ENCODE measurements at regions not wholly inside any gene's neighbourhood (a gene's known extent, or its start where the extent isn't known, plus 50 kb on each side); places are given as distances from the start of the nearest gene placed in this dataset.

DNA sequence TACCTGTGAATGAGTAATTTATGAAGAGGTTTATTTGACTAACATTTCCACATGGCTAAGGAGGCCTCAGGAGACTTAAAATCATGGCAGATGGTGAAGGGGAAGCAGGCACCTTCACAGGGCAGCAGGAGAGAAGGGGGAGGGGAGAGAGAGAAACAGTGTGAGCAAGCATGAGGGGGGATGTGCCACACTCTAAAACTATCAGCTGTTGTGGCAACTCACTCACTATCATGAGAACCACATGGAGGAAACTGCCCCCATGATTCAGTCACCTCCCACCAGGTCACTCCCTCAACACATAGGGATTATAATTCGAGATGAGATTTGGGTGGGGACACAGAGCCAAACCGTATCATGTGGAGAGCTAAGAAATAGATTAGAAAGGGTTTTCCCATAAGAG lies 309.0 kb downstream of the RDH14 start:
- Histone ChIP-seq H4K20me1 (replicated peaks; ENCODE audit: control insufficient read depth, extremely low read depth, insufficient read depth, low read length) (no peaks in the 10 kb centered on the region), H3K4me2 (ENCODE audit: insufficient read depth, low read length) (no peak overlapping the region), H3K79me2 (ENCODE audit: control insufficient read depth, insufficient read depth, low read length) (no peaks in the 10 kb centered on the region), H3K27me3 (ENCODE audit: control insufficient read depth in 2 of 2, insufficient read depth in 2 of 2, low read length in 2 of 2) (peaks cover 0 to 3% of the 10 kb centered on the region in 2 experiments), H2AFZ (ENCODE audit: low read depth, low read length) (no peak overlapping the region), H3K9ac (replicated peaks; ENCODE audit: extremely low read depth, insufficient read depth, low read length) (no peak overlapping the region), H3K9me3 (replicated peaks; ENCODE audit: control insufficient read depth, insufficient read depth, low read length) (no peaks in the 10 kb centered on the region), H3K27ac (ENCODE audit: insufficient read depth, low read depth, low read length) (no peak overlapping the region), H3K4me1 (ENCODE audit: control insufficient read depth, extremely low read depth, insufficient read depth, low read length) (no peaks in the 10 kb centered on the region), H3K36me3 (ENCODE audit: control insufficient read depth in 2 of 2, extremely low read depth in 1 of 2, insufficient read depth in 2 of 2, low read length in 2 of 2) (no peaks in the 10 kb centered on the region), H3K9me1 (replicated peaks; ENCODE audit: control insufficient read depth, extremely low read depth, insufficient read depth, low read length) (no peaks in the 10 kb centered on the region), H3K4me3 (replicated peaks in 1 of 3; ENCODE audit: insufficient read depth in 1 of 3, low read depth in 1 of 3, low read length in 3 of 3) (no peak overlapping the region)
- no TSS peak for BruUV-seq (replicated peaks)
- no peak for FAIRE-seq
- DNase-seq (ENCODE audit: low read depth, low spot score): no peak
- ChIA-PET CTCF (no interaction called here), POLR2A (no interaction called here)
- intact Hi-C loops (cut with micrococcal nuclease): loop anchor here (2.0 kb wide), 1 partner anchor 13 kb away; no protein-coding TSS in a partner anchor
- TF ChIP-seq FOS (IDR thresholded peaks at IDR 0.05; ENCODE audit: borderline replicate concordance, insufficient read depth, low read length) (no peak), GATA2 (IDR thresholded peaks at IDR 0.05; ENCODE audit: insufficient read depth, insufficient read length, low read depth, low read length) (no peak), MYC (IDR thresholded peaks at IDR 0.05; ENCODE audit: low read depth, low read length) (no peak), EZH2 (IDR thresholded peaks at IDR 0.05; ENCODE audit: borderline replicate concordance, low read depth, low read length, severe bottlenecking) (no peak)
- TF ChIP-seq, protein P1, sequence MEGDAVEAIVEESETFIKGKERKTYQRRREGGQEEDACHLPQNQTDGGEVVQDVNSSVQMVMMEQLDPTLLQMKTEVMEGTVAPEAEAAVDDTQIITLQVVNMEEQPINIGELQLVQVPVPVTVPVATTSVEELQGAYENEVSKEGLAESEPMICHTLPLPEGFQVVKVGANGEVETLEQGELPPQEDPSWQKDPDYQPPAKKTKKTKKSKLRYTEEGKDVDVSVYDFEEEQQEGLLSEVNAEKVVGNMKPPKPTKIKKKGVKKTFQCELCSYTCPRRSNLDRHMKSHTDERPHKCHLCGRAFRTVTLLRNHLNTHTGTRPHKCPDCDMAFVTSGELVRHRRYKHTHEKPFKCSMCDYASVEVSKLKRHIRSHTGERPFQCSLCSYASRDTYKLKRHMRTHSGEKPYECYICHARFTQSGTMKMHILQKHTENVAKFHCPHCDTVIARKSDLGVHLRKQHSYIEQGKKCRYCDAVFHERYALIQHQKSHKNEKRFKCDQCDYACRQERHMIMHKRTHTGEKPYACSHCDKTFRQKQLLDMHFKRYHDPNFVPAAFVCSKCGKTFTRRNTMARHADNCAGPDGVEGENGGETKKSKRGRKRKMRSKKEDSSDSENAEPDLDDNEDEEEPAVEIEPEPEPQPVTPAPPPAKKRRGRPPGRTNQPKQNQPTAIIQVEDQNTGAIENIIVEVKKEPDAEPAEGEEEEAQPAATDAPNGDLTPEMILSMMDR (IDR thresholded peaks at IDR 0.05; ENCODE audit: extremely low read depth in 1 of 2, insufficient read depth in 1 of 2, low read depth in 1 of 2, low read length in 2 of 2): no peak
- dilution Hi-C loops (cut with MboI; ENCODE audit: extremely low pct_ligation_motif_present, low sequenced_read_pairs): no loop called here

All from endothelial cell of umbilical vein (primary cell).